ENCODE measurements at regions not wholly inside any gene's neighbourhood (a gene's known extent, or its start where the extent isn't known, plus 50 kb on each side); places are given as distances from the start of the nearest gene placed in this dataset.

DNA sequence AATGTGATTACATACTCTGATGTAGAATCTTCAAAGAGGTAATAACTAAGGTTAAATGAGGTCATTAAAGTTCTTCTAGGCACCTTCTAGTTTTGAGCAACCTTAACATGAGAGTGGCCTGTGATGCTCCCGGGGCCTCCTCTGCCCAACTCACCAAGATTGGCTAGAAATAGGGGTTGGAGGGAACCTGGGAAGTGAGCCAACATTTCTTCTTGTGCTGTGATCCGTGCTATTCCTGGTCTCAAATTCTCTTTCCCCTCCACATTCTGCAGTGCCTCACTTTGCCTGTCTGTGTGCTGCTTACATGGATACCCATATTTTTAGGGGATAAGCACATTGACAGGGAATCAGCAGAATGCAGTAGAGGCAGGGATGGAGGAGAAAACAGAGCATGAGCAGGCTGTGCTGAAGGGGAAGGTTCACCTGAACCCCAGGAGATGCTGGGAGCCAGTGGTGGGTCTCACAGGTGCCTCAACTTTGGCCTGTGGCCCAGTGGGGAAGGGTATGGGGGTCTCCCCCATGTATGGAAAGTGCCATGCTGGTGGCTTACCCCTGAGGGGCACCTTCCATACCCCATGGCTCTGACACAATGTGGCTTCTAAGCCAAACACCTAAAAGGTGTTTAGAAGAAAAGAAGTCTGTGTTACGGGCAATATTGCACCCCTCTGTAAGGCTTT lies 164.7 kb upstream of the CHD6 start:
- ATAC-seq (ENCODE audit: low read depth), result no peak
- no peaks in the 10 kb centered on the region for H3K4me1 Mint-ChIP-seq
- TF ChIP-seq CTCF (IDR thresholded peaks at IDR 0.05), result no peak
- H3K9me3 Mint-ChIP-seq, result no peaks in the 10 kb centered on the region
- DNase-seq, result no peak
- no peak overlapping the region for H3K27ac Mint-ChIP-seq
- ChIA-PET POLR2A (no interaction called here), CTCF (no interaction called here)
- H3K36me3 Mint-ChIP-seq (ENCODE audit: low read depth), result no peaks in the 10 kb centered on the region
- H3K4me3 Mint-ChIP-seq, result no peak overlapping the region
- intact Hi-C loops (cut with micrococcal nuclease), result no loop called here
- no peaks in the 10 kb centered on the region for H3K27me3 Mint-ChIP-seq

- TF ChIP-seq CTCF (IDR thresholded peaks at IDR 0.05), result no peak
- DNase-seq, result no peak
- H3K4me3 Mint-ChIP-seq, result no peak overlapping the region
- intact Hi-C loops (cut with micrococcal nuclease), result no loop called here
- ChIA-PET POLR2A (no interaction called here), CTCF (no interaction called here)
- no peak for ATAC-seq (ENCODE audit: low read depth)
- H3K36me3 Mint-ChIP-seq (ENCODE audit: low read depth), result no peaks in the 10 kb centered on the region
- no peaks in the 10 kb centered on the region for H3K27me3 Mint-ChIP-seq
- no peaks in the 10 kb centered on the region for H3K9me3 Mint-ChIP-seq
- H3K4me1 Mint-ChIP-seq, result no peaks in the 10 kb centered on the region
- H3K27ac Mint-ChIP-seq, result no peak overlapping the region
Measured at GRCh38 chr20:41782255-41782654, 164.1 kb upstream of the CHD6 start.

DNA sequence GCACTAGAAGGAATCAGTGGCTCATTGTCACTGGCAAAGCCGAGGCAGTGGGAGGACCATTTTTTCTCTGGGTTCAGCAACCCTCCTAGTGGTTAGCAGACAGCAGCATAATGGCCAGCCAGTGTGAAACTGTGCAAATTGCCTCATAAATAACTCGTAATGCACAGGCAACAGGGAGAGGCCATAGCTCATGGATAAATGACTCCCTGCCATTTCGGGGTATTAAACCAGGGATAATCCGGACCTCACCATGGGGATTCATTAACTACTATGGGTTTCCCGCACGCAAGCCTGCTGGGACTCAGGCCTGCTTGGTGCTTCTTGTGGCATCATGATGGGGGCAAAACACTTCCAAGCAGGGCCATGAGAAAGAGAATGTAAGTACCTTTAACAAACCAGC lies 158.2 kb upstream of the CHD6 start:
- ChIA-PET POLR2A (no interaction called here), CTCF (no interaction called here)
- ATAC-seq (ENCODE audit: low read depth) (no peak), DNase-seq (no peak)
- intact Hi-C loops (cut with micrococcal nuclease), result no loop called here
- H3K27me3 Mint-ChIP-seq, result peaks cover 4% of the 10 kb centered on the region
- H3K36me3 Mint-ChIP-seq (ENCODE audit: low read depth), result no peaks in the 10 kb centered on the region
- no peak for TF ChIP-seq CTCF (IDR thresholded peaks at IDR 0.05)
- H3K4me1 Mint-ChIP-seq, result no peaks in the 10 kb centered on the region
- H3K27ac Mint-ChIP-seq, result no peak overlapping the region
- H3K9me3 Mint-ChIP-seq, result no peaks in the 10 kb centered on the region
- no peak overlapping the region for H3K4me3 Mint-ChIP-seq

DNA sequence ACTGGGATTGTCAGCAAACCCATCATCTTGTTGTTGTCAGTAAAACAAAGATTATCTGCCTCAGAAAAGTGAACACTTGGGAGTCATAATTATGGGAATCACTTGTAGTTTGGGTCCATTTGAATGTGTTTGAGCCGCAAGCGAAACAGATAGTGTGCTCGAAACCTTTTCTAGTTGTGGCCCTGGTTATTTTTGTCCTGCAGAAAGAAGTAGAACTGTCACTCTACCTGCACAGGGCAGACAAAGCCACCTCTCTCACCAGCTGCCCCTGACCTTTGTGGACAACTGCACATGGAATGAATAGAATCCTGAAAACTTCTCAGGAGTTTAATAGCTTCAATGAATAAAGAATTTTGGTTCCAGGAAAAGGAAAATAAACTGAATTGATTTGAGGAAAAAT lies 156.1 kb upstream of the CHD6 start:
- intact Hi-C loops (cut with micrococcal nuclease), result no loop called here
- H3K27ac Mint-ChIP-seq, result no peak overlapping the region
- TF ChIP-seq CTCF (IDR thresholded peaks at IDR 0.05), result no peak
- ATAC-seq (ENCODE audit: low read depth), result no peak
- no peaks in the 10 kb centered on the region for H3K4me1 Mint-ChIP-seq
- POLR2A ChIA-PET, result no interaction called here
- no peaks in the 10 kb centered on the region for H3K36me3 Mint-ChIP-seq (ENCODE audit: low read depth)
- peaks cover 4% of the 10 kb centered on the region for H3K27me3 Mint-ChIP-seq
- no peak for DNase-seq
- CTCF ChIA-PET, result no interaction called here
- no peaks in the 10 kb centered on the region for H3K9me3 Mint-ChIP-seq
- H3K4me3 Mint-ChIP-seq, result no peak overlapping the region

DNA sequence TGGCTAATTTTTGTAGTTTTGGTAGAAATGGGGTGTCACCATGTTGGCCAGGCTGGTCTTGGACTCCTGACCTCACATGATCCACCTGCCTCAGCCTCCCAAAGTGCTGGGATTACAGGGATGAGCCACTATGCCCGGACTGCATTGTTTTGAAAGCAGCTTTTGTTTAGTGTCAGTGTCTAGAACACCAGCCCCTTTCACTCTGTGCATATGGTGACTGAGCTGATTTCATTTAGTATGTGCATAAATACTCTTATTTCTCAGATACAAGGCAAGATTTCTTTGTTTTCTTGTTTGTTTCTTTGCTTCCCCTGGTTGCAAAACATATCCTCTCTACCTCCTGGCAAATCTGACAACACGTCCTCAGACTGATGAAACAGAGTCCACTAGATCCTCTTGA lies 152.8 kb upstream of the CHD6 start:
- DNase-seq, result no peak
- TF ChIP-seq CTCF (IDR thresholded peaks at IDR 0.05), result no peak
- Mint-ChIP-seq H3K9me3 (no peaks in the 10 kb centered on the region), H3K36me3 (ENCODE audit: low read depth) (no peaks in the 10 kb centered on the region), H3K4me3 (no peak overlapping the region), H3K27me3 (peaks cover 4% of the 10 kb centered on the region), H3K4me1 (no peaks in the 10 kb centered on the region), H3K27ac (no peak overlapping the region)
- CTCF ChIA-PET, result no interaction called here
- POLR2A ChIA-PET, result no interaction called here
- intact Hi-C loops (cut with micrococcal nuclease), result no loop called here
- no peak for ATAC-seq (ENCODE audit: low read depth)

All from activated B cell treated with CpG ODN at 0.5 μM for 24 hours (primary cell).